NCI-H345 treated with DMSO at 0.1 percent for 48 hours (cell line): ENCODE measurements at regions not wholly inside any gene's neighbourhood (a gene's known extent, or its start where the extent isn't known, plus 50 kb on each side); places are given as distances from the start of the nearest gene placed in this dataset.

Experiments used
- DNase-seq: peaks from one replicate; lab custom pipeline; 2025; ENCODE audit not compliant: unreplicated experiment; lab: John Stamatoyannopoulos, UW

DNA sequence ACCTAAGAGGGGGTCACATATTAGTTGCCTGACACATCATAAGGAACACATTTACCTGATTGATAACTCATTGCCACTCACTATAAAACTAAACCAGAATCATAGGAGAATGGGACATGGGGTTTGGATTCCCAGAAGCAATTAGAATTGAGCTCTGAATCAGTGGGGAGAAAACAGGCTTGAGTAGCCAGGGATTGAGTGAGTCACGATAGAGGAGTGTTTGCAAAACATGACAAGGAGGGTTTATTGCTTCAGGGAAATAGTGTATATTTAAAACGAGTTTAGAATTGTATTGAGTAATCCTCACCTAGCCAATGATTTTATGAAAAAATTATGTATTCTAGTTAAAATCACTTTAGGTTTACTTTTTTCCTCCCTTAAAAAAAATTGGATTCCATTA is 101.1 kb upstream of the THRB start:
- no peak for DNase-seq

DNA sequence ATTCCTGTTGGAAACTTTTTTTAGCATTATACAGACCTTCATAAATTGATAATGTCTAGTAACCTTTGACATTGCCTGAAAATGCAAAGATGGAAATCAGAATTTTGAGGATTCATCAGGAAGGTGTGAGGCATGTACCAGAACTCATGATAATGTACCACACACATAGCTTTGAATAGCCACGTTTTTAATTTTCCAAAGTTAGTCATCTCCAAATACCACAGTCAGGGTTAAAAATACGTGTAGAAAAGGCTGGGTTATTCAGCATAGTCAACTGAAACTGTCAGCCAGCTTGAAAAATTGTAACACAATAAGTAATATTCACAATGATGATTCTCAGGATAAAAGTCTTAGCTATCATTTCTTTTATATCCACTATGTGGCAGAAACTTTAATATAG is 102.0 kb upstream of the THRB start:
- DNase-seq, result no peak

- DNase-seq, result no peak
Observed at GRCh38 chr3:24598695-24599470, 104.2 kb upstream of the THRB start.

DNA sequence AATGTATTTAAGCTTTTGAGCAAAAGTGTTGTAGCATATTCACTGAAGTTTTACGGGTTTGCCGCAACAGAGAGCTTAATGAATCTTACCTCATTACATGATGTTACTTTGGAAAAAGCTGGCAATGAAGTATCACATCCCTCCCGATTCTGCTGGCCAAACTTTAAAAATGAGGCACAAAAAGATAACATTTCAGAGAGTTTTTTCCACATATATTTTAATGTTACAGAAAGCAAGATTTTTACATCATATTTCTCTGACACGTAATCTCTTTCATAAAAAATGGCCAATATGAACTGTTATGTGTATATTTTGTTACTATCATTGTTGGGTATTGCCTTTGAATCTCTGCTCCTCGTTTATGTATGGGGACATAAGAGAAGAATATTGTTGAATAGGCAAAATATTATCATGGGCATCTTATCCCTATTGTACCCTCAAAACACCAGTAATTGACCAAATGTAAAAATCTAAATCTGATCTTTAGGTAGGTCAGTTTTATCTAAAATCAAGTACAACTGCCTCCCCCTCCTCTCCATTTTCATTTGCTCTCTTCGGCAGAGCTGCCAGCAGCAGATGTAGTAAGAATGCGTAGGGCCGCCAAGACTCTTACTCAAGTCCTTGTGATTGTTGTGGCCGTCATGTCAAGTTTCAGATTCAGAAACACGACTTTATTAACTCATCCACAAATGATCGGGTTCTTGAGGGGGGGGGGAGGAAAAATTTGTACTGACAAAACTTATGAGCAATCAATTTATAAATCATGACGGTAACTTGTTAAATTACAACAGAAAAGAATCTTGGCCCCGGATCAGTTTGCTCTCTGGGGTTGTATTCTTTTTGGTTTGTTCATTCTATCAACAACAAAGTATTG is 106.7 kb upstream of the THRB start:
- no peak for DNase-seq

- no peak for DNase-seq
Observed at GRCh38 chr3:24604215-24604614, 109.6 kb upstream of the THRB start.

GRCh38 chr3:24605511-24606028 is 110.9 kb upstream of the THRB start:
- no peak for DNase-seq

- no peak for DNase-seq
Observed at GRCh38 chr3:24607281-24607680, 112.6 kb upstream of the THRB start.

DNA sequence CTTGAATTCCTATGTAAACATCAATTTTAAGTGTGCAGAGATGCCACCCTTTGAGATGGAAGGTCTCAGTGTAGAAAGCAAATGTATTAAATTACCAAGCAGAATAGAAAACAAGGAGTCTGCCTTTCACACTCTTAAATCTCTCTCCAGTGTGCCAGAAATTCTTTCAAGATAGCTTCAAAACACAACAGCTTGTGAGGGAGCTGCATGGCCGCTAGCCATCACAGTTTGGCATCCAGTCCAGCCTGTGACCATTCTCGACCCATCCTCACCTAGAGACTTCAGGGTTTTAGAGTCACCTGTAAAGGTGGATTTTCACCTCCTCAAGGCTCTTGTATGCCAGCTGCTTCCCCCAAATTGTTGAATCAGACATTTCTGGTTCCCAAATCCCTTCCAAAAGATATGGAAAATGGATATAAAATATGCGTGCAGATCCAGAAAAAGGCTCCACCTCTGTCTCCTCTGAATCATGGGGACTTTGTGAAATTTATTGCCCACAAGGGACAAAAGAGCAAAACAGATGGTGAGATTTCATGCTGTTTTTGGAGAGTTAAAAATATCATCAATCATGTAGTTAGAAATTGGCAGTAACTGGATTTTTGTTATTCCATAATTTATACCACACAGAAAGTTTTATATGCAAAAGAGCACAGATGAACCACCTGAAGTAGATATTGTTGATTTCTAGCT is 114.2 kb upstream of the THRB start:
- no peak for DNase-seq

DNA sequence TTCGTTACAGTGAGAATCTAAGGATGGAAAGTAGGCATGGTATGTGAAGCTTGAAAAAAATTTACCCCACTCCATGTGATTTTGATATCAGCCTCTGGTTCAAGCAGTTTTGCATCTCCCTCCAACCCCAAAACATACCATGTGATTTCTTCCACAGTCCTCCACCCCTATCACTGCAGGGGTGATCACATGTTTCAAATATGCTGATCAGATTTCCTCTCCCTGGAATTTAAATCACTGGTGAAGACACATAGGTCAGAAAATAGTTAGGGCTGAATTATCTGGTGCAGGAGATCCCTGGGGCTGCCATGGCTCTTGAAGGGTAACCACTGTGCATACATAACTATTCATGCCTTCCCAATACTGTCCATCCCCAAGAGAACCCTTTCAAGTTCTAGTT is 119.7 kb upstream of the THRB start:
- DNase-seq, result no peak

DNA sequence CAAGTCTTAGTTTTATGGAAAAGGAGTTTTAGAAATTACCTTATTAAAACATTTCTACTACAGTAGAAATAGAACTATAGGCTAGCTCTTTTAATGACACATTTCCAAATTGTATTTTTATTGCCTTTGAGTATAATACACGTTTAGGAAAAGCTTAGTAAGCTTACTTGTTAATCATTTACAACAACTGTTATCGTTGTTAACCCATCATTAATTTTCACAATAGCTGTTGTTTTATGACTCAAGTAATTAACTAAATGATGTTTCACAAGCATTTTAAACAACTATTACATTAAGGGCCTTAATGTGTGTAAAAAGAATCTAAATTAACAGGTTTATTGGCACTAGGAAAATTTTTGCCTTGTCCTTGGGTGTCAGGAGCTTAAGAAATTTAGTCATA is 120.5 kb upstream of the THRB start:
- DNase-seq, result no peak

DNA sequence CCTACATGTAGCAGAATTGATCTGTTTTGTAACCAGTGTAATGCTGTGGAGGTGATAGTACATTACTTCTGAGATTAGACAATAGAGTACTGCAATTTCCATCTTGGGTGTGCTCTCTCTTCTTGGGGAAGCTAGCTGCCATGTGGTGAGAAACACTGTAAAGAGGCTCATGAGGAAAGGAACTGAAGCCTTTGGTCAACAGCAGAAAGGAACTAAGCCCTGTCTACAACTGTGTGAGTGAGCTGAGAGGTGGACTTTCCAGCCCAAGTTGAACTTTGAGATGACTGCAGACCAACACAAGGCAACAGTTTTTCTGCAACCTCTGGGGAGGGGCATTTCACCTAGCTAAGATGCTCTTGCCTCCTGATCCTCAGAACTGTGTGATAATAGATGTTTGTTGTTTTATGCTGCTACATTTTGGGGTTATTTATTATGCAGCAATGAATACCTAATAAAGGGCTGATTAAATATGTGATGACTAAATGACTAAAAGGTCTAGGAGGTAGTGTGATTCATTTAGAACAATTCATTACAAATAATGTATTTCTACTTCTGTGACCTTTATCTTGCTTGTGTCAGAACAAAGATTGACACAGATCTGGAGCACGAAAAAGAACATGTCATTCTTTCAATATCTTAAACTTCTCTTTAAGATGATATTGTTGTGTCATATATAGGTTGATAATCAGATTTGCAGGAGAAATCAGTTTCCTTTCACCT is 121.6 kb upstream of the THRB start:
- no peak for DNase-seq

GRCh38 chr3:24622138-24622537 is 127.5 kb upstream of the THRB start:
- DNase-seq, result no peak

DNA sequence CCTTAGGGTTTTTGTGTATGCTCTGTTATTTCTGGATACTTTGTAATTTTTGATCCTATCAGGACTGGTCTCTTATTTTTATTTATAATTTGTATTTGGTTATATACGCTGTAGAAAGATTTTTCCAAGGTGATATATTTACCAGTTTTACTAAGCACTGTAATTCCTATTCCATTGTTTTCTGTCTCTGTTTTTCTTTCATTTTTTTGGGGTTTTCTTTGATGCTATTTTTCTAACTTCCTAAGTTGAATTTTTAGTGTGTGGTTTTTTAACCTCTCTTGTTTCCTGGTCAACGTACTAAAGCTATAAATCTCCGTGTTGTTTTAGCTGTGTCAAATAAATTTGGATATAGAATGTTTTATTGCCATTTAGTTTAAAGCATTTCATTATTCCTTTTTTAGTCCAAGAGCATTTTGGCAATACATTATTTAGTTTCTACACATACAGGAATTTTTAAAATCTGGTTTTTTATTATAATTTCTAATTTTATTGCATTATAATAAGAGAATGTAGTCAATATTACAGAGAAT is 128.1 kb upstream of the THRB start:
- DNase-seq, result no peak

DNA sequence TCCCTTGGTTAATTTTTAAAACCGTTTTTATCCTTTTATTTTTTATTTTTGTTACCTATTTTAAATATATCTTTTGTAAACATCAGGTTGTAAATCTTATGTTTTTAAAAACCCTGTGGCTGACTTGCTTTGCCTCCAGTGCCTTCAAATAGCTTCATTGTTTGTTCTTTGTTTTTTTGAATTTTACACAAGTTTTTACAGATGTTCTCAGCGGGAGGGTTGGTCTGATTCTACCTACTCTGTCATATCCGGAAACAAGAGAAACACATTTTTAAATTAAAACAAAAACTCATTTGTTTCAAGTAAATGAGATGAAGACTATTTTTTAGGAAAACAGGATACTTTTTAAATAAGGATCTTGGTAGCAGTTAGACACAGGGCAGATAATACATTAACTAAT is 129.0 kb upstream of the THRB start:
- DNase-seq, result no peak

GRCh38 chr3:24624938-24625681 is 130.5 kb upstream of the THRB start:
- DNase-seq, result no peak

GRCh38 chr3:24628523-24629258 is 134.0 kb upstream of the THRB start:
- no peak for DNase-seq

- DNase-seq, result no peak
Observed at GRCh38 chr3:24631481-24631880, 136.8 kb upstream of the THRB start.

DNA sequence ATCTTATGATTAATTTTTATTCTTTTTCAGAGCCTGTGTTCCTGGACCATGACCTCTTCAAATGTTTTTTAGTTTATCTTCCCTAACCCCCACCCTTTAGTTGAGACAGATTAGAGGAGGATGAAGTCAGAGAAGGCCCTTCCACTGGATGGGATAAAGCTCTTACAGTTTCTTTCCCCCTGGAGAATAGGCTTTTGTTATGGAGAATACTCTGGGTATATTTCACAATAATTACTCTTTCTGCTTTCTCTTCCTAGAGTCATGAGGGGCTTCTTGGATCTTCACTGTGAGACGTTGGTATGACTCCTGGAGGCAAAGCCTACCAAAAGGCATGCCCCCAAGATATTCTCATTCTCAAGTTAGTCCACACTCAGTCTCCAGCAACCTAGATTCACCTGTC is 144.4 kb upstream of the THRB start:
- no peak for DNase-seq
